GM21360 (cell line): ENCODE measurements at regions not wholly inside any gene's neighbourhood (a gene's known extent, or its start where the extent isn't known, plus 50 kb on each side); places are given as distances from the start of the nearest gene placed in this dataset.

Experiments
- ATAC-seq: cut with Tn5 transposase; IDR thresholded peaks from one replicate; pipeline ENCODE4 v1.9.1; 2021; ENCODE audit warnings: mild to moderate bottlenecking, moderate library complexity; ENCODE audit not compliant: unreplicated experiment

DNA sequence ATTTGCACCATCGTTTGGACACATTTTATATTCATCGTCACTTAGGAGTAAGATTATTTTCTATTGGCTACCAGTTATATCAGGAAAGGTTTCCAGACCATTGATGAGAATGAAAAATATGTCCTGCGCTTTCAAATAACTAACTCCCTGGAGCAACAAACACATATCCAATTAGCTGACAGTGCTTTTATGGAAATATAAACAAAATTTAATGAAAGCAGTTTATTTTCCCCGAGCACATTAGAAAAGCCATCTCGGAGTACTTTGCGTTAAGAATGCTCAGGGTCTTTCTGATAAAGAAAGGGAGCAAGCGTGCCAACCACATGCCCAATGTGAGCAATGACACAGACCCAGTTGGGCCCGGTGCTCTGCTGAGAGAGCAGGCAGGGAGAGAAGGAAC, 85.1 kb upstream of the ZPBP start:
- ATAC-seq, result no peak

DNA sequence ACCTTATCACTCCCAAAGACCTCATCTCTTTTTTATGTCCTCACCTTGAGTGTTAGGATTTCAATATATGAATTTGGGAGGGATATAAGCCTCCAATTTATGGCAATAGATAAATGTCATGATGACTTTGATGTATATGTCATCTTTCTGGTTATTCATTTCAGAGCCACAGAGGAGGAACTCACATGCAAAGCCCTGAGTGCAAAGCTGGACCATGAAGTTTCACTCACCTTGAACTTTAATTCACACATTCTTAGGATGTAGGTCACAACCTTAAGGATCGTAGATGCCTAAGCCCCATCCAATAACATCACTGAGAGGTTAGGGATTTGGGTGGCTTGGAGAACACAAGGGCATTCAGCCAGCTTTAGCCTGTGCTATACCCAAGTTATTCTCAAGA, 81.9 kb upstream of the ZPBP start:
- ATAC-seq, result no peak

DNA sequence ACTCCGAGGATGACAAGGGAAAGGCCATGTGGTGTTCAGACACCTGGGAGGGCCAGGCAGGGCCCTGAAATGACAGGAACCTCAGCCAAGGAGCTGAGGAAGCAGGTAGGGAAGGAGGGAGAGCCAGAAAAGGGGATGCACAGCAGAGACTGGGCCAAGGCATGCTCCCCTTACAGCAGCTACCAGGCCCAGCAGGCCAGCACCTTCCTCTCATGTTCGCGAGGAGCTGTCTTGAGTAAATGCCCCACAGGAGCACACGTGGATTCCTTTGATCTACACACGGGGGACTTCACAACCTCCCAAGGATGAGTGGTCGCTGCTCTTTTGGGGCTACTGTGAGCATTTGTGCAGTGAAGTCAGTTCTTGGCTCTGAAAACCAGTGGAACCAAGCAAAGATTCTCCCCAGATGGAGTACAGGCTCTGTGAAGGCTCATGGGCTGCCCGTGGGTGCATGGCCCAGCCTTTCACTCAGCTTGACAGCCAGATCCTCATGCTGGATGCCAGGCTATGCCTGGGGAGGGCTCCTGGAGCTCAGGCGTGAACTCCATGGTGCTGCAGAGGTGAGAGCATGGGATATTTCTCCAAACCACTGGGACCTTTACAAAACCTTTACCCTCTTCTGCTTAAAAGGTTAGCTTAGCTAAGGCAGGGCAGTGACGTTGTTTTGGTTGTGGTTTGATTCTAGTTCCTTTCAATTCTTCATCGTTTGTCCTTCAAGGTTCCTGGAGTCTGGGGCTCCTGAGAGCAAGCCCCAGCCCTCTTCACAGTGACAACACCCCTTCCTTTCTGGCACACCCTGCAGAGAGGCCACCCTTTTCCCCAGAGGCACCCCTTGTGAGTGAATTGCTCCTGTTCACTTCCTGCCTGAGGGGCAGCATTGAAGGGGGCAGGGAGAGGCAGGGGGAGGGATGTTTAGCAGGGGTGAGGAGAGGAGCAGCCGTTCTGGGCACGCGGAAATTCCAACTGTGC, 74.2 kb upstream of the ZPBP start:
- ATAC-seq, result peak; percentile 77

DNA sequence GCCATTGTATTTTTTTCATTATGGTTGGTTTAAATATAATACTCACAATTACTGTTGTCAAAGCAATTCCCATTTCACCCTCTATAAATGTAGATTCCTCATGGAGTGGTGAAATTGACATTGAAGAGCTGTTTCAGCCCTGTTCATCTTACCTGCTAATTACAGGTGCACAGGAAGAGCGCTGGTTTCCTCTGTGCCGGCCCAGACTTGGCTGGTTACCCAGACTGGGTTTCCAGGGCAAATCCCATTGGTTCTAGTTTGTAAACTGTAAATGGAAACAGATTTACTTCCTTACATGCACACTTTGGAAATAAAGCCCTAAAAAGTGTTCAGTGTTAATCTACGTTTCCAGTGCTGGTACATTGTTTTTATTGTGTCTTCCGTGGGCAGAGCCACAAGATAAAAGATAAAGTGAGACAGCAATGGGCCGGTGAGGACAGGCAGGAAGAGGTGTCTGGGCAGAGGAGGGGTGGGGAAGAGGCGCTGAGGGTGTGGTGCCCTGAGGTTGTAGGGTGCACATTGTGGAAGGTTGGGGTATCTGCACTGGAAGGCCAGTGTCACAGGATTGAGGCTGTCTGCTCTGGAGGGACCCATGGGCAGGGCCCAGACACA, 71.6 kb upstream of the ZPBP start:
- no peak for ATAC-seq

DNA sequence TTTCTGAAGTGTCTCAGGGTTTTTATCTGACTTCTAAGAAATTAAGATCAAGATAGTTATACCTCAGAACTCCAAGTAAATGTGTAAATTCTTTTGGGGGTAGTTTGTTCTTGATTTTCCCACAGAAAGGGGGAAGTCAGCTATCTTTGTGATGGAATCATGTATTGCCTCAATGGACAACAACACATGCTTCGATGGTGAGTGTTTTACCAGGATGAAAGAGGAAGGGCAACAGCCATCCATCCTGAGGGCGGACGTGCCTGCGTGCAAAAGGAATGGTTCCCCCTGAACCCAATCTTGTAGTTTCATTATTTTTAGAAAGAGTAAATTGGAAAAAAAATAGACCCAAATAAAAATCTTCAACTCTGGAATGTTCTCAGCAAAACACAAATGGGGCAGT, 67.2 kb upstream of the ZPBP start:
- ATAC-seq, result no peak

DNA sequence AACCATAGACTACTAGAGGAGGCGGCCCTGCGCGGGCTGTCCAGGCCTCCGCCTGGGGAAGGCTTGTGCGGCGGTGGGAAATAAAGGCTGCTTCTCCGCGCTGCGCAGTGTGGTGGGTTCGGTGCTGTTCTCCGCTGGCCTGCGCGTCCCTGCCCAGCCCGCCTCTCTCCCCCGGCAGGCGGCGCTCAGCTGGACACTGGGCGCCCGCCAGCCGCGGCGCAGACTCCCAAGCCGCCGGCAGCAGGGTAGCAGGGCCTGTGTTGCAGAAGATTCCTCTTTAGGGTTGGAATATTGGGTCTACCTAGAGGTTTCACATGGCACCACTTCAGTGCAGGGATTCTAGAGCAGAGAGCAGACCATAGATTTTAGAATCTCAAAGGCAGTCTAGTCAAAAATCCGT, 66.1 kb upstream of the ZPBP start:
- ATAC-seq, result no peak

DNA sequence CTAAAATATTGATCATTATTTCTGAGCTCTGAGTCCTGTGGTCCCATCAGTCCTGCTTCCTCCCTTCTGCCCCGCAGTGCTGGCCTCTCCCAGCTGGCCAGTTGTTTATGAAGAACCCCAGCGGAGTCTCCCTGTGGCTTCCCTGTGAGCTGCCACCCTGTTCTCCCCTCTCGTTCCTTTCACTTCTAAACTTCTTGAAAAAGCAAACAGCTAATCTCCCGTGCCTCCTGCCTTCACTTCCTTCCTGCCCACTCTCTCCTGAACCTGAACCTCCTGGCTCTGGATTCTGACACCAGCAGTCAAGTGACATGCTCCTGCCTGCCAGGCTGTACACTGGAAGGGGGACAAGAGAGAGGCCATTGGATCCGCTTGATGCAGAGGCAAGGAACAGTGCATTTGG, 63.7 kb upstream of the ZPBP start:
- ATAC-seq, result no peak

DNA sequence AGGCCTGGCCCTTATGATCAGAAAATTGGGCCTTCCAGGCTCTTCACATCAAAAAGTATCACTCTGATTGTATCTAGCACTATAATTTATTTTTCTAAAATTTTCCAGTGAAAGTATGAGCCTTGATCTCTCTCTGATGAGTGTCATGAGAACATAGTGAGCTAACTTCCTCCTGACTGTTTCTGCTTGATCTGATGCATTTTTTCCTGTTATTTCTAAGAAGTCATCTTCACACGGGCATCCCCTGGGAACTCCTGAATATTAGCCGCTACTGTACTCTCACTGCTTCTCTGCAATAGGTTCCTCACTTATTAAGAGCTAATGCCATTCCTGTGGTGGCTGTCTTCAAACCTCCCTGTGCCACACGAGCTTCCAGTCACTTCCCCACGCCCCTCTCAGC, 63.1 kb upstream of the ZPBP start:
- no peak for ATAC-seq

DNA sequence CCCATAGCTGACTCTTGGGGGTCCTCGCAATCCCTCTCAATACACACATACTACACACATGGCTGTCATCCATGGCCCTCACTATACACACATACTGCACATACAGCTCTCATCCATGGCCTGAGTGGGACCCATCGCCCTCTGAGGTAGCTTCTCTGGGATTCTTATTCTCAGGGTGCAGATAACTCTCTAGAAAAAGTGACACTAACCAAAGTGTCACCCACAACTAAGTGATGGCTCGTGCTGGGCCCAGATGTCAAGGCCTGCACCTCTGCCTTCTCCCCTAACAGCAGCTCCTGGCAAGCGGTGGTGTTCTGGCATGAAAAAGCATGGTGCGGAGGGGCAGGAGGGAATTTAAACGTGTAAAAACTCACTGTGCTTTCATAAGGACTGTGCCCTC, 62.7 kb upstream of the ZPBP start:
- ATAC-seq, result no peak

DNA sequence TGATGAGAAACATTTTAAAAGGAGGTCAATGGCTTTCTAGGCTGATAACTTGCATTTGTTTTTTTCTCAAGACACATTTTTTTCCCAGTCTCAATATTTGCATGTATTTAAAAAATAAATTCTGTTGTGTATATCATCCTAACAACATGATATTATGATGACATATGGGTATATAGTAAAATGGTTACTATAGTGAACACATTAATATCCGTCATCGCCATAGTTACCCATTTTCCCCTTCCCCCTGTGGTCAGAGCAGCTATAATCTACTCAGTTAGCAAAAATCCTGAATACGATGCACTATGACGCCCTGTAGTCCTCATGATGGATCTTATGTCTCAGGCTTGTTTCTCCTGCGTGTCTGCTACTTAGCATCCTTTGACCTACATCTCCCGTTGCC, 60.9 kb upstream of the ZPBP start:
- ATAC-seq, result no peak

DNA sequence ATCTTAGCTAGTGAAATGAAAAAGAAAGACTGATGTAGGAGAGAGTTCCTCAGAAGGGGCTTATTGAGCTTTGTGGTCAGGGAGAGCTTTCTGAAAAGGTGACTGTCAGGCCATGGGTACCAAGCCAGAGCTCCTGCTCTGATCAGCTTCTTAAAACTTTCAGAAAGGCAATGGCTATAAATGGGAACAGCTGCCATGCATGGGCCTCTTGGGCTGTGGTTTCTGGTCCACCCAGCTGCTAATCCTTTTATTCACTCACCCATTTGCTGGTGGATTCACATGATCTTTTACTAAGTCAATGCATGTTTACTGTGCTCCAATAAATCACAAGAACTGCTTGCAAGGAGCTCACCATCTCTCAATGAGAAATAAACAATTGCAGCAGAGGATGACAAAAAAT, 60.1 kb upstream of the ZPBP start:
- ATAC-seq, result no peak

DNA sequence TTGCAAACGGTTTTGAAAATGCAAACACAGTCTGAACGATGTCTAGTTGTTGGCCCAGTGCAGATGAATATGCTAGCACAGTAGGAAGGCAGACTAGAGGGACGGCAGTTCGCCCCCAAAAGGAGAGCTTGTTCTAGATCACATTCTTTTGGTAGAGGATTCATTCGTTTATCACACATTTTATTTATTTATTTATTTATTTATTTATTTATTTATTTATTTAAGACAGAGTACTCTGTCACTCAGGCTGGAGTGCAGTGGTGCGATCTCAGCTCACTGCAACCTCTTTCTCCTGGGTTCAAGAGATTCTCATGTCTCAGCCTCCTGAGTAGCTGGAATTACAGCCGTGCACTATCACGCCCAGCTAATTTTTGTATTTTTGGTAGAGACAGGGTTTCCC, 59.4 kb upstream of the ZPBP start:
- no peak for ATAC-seq

DNA sequence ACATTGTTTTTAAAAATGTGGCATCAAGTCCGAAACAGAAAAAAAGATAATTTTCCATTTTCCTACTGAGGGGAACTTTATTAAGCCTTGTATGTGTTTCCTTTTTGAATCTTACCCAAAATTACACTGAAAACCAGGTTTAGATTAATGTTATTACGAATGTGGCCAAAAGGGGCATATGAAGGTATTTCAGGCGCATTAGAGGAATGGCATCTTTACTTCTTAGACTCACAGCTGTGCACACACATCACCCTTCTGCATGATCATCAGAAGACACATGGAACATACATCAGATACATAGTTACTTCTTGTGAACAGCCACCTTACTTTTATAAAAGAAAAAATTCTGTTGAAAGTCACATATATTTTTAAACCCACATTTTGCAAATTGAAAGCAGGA, 58.6 kb upstream of the ZPBP start:
- ATAC-seq, result no peak

DNA sequence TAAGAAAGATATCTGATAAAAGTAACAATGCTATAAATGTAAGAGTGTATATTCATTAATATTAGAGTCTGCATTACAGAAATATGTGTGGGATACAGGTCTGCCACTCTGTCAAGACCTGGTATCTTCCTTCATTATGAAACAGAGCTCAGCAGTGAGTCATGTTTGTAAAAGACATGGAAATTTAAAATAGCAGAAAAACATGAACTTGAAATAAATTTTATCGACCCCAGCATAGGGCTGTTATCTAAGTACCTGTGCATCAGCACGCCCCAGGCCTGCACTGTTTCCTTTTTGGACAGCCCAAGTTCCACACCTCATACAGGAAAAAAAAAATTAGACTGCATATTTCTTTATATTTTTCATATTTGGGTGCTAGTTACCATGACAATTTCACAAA, 58.0 kb upstream of the ZPBP start:
- ATAC-seq, result no peak

DNA sequence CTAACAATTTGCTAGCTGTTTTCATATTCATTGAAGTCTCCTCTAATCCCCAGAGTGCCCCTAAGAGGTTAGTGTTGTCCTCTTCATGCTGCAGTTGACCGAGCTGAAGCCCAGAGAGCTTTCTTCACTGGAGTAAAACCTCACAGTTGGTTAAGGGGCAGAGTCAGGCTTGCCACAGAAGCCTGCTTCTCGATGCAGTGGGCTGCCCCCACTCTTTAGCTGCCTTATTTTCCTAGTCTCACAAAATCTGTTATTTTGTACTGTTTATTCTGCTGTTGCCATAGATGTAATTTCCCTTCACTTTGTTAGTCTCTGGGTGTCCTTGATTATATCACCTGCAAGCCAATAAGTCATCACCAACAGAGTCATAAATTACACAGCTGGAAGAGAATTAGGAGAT, 56.3 kb upstream of the ZPBP start:
- ATAC-seq, result no peak

DNA sequence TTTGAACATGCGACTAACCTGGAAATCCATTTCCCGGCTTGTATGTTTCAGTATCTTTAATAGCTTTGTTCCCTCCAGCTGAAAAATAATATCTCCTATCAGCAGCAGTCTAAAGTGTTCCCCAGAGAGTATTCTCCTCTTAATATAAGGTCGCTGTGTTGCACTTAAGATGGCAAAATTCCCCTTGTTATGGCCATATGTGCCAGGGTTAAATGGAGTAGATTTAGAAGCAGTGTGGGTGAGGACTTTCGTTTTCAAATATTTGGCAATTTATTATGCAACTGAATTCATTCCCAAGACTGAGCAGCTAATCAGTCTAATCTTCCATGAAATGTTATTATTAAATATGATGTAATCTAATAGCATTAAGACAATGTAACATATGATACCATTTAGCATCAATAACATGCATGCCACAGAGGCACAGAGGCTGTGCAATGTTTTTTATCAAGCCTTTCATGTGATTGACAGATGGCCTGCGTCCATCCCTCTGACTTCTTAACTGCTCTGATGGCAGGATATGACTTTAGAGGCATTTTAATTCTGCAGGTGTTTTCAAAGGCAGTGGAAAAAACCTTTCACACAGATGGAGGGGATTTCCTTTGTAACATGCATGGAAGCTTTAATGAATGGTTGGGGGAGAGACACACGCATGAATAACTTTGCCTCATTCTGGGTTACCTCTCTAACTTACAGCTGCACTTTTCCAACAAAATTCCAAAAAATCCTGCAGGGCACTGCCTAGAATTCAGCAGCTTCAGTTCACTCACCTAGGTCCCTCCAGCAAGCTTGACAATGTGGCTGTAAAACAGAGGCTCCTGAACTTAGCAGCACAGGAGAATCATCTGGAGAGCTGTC, 55.1 kb upstream of the ZPBP start:
- peak; percentile 48 for ATAC-seq

DNA sequence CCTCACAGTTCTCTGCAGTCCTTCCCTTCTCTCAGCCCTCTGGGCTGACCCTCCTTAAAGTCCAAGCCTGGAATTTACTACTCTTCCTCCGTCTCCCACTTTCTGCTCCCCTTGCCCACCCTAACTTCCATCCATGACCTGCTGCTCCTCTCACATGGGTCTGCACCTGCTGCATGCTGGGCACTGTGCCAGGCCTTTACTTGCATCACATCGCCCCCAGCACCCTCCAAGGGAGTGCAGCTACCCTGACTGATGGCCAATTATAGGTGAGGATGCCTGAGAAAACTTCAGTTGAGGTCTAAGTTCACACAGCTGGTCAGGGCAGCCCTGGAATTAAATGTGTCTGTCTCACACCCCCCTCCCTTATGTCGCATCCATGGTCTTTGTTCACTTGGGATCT, 53.6 kb upstream of the ZPBP start:
- ATAC-seq, result no peak

DNA sequence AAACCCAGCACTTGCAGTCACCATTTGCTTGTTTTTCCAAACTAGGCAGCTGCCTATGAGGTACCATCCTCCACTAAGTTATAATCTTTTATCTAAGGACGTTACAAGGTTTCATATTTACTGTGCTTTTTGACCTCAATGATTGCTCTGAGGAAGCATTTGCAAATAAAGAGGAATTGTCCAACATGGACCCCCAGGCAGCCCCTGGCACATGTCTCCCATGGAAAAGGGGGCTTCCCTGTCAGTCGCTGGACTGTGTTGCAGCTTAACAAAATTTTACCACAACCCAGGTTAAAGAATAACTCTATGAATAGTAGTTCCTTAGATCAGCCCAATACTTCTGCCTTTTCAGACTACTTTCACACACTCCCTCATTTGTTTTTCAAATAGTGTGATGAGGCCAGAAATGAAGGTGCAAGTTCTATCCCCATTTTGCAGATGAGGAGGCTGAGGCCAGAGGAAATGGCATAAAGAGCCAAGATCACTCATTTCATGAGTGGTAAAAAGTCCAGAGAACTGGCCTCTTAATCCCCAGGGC, 52.8 kb upstream of the ZPBP start:
- ATAC-seq, result no peak

DNA sequence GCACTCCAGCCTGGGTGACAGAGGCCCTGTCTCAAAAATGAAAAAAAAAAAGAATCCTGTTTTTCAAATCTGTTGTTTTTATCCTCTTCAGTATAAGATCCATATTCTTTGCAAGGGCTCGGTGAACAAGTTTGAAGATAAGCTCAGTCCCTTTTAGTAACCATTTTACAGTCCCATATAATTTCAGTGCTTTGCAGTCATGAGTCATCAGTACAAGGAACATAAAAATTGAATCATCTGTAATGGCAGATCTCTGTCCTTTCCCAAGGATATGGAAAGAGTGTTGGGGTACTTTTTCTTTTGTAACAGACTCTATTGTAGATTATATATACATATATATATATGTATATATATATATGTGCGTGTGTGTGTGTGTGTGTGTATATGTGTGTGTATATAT, 52.2 kb upstream of the ZPBP start:
- no peak for ATAC-seq
